K562 (cell line): ENCODE measurements at regions not wholly inside any gene's neighbourhood (a gene's known extent, or its start where the extent isn't known, plus 50 kb on each side); places are given as distances from the start of the nearest gene placed in this dataset.

Experiments used
- ATAC-seq: fragments of 200-7000 bp; cut with Tn5 transposase; 3 replicates; pipeline ENCODE4 v1.9.1; 2020; ENCODE audit warnings: moderate library complexity
- BruUV-seq: library from RNA; stranded (reverse); fragments of 400-500 nt; replicated peaks from 2 replicates; lab custom pipeline; 2021; lab: Mats Ljungman, UMichigan
- CTCF ChIA-PET: fragments of 300-600 bp; formaldehyde crosslinking; extraction: SDS; loops from one replicate; lab custom pipeline; 2021; ENCODE audit warnings: low intra/inter-chr PET ratio; lab: Yijun Ruan, JAX
- POLR2A ChIA-PET: fragments of 300-600, 350-650 bp; sonication (Branson Sonifier 250); formaldehyde crosslinking; extraction: SDS; loops from one replicate; lab custom pipeline; 2021; ENCODE audit warnings: antibody characterized with exemption, inconsistent platforms; lab: Yijun Ruan, JAX
- DNase-seq, 4 experiments: peaks; one replicate each; pipeline versions ENCODE4 v3.0.0 to v3.0.0-alpha.2; 2011 to 2018; ENCODE audit warnings: low spot score in 3 of 4, mixed read lengths in 3 of 4; ENCODE audit errors: extremely low read depth in 1 of 4
- FAIRE-seq: peaks from 2 replicates; lab custom pipeline; 2011; peaks lifted over from hg19 to GRCh38; lab: Jason Lieb, UNC
- H2AFZ ChIP-seq: 2 replicates; pipeline ENCODE4 v1.6.0; 2011; ENCODE audit warnings: low read depth, low read length, control low read depth, inconsistent platforms
- H3K27ac ChIP-seq: fragments of 200-600 bp; 3 replicates; pipeline ENCODE4 v1.8.0; 2011; ENCODE audit warnings: low read depth, mild to moderate bottlenecking, control low read depth, inconsistent platforms, low read length, moderate library complexity, mixed read lengths; ENCODE audit errors: extremely low read depth
- H3K27me3 ChIP-seq, 2 experiments: fragments of 300-600 bp in 1 of 2; 2 replicates in 1 of 2; 3 replicates in 1 of 2; pipeline versions ENCODE4 v1.6.0 to v1.8.0; 2011; ENCODE audit warnings: inconsistent platforms in 2 of 2, low read length in 2 of 2, mild to moderate bottlenecking in 1 of 2, mixed read lengths in 1 of 2, moderate library complexity in 1 of 2; ENCODE audit not compliant: control insufficient read depth in 2 of 2, insufficient read depth in 2 of 2
- H3K36me3 ChIP-seq: fragments of 300-600 bp; 3 replicates; pipeline ENCODE4 v1.8.0; 2011; ENCODE audit warnings: mild to moderate bottlenecking, low read length, inconsistent platforms; ENCODE audit not compliant: control insufficient read depth, insufficient read depth
- H3K4me1 ChIP-seq, 2 experiments: fragments of 200-600 bp in 1 of 2; replicated peaks in 1 of 2; 2 replicates in 1 of 2; 3 replicates in 1 of 2; pipeline versions ENCODE4 v1.5.1 to v1.8.0; 2011; ENCODE audit warnings: inconsistent platforms in 2 of 2, low read length in 2 of 2, mild to moderate bottlenecking in 1 of 2, mixed read lengths in 1 of 2, moderate library complexity in 1 of 2; ENCODE audit not compliant: control insufficient read depth in 2 of 2, insufficient read depth in 2 of 2
- H3K4me2 ChIP-seq: 2 replicates; pipeline ENCODE4 v1.6.1; 2011; ENCODE audit warnings: low read length, control low read depth, inconsistent platforms, mixed read lengths; ENCODE audit not compliant: insufficient read depth
- H3K4me3 ChIP-seq: fragments of 200-600 bp; sonication (generic), shearing (Covaris generic); 2 replicates; pipeline ENCODE4 v1.5.1; 2016; ENCODE audit warnings: control low read depth, inconsistent platforms
- H3K79me2 ChIP-seq: fragments of 200-600 bp; 3 replicates; pipeline ENCODE4 v1.8.0; 2011; ENCODE audit warnings: low read length, inconsistent platforms; ENCODE audit not compliant: control insufficient read depth, insufficient read depth
- H3K9ac ChIP-seq, 2 experiments: 2 replicates each; pipeline versions ENCODE4 v1.6.0 to v1.6.1; 2011; ENCODE audit warnings: low read depth in 2 of 2, low read length in 2 of 2, control low read depth in 1 of 2, inconsistent platforms in 1 of 2, mild to moderate bottlenecking in 1 of 2, mixed read lengths in 1 of 2; ENCODE audit not compliant: insufficient read depth in 1 of 2
- H3K9me1 ChIP-seq: one replicate; pipeline ENCODE4 v1.6.0; 2011; ENCODE audit warnings: inconsistent platforms, mild to moderate bottlenecking, low read length, moderate library complexity; ENCODE audit not compliant: control insufficient read depth, insufficient read depth
- H3K9me3 ChIP-seq: replicated peaks from 2 replicates; pipeline ENCODE4 v1.5.1; 2011; ENCODE audit warnings: low read depth, low read length, inconsistent platforms; ENCODE audit not compliant: control insufficient read depth, insufficient read depth
- H4K20me1 ChIP-seq: replicated peaks from 2 replicates; pipeline ENCODE4 v1.6.1; 2011; ENCODE audit warnings: low read length, inconsistent platforms, mixed read lengths; ENCODE audit not compliant: control insufficient read depth, insufficient read depth
- ARHGAP35 ChIP-seq: fragments of 450-650 bp; IDR thresholded peaks from 2 replicates; pipeline ENCODE4 v1.6.1; 2018; ENCODE audit not compliant: partially characterized antibody
- DNMT1 ChIP-seq: fragments of 450-650 bp; IDR thresholded peaks from 2 replicates; pipeline ENCODE4 v1.6.1; 2016; ENCODE audit warnings: antibody characterized with exemption, mild to moderate bottlenecking
- ELF1 ChIP-seq: fragments of 200-800 bp; sonication (Bioruptor generic); IDR thresholded peaks from 2 replicates; pipeline ENCODE4 v1.6.1; 2016; ENCODE audit warnings: missing genetic modification characterization, missing compliant biosample characterization
- ILK ChIP-seq: fragments of 450-650 bp; IDR thresholded peaks from 2 replicates; pipeline ENCODE4 v1.6.1; 2016; ENCODE audit warnings: missing genetic modification characterization, low read depth, mild to moderate bottlenecking, missing compliant biosample characterization, moderate library complexity, borderline replicate concordance
- KLF6 ChIP-seq: fragments of 250-450 bp; sonication (Bioruptor Pico); IDR thresholded peaks from 2 replicates; pipeline ENCODE4 v1.4.0; 2020; ENCODE audit warnings: mild to moderate bottlenecking, moderate library complexity, borderline replicate concordance
- MAFF ChIP-seq: IDR thresholded peaks from 2 replicates; pipeline ENCODE4 v1.6.1; 2012; ENCODE audit warnings: low read length, improper control_type of control experiment
- MED1 ChIP-seq: sonication (generic); formaldehyde crosslinking; IDR thresholded peaks from 2 replicates; pipeline ENCODE4 v1.8.1; 2023; ENCODE audit warnings: missing genetic modification reagents, borderline replicate concordance
- OTX1 ChIP-seq: fragments of 450-650 bp; formaldehyde crosslinking; IDR thresholded peaks from 2 replicates; pipeline ENCODE4 v1.4.0; 2022; ENCODE audit warnings: mild to moderate bottlenecking
- POLR2AphosphoS2 ChIP-seq: IDR thresholded peaks from 2 replicates; pipeline ENCODE4 v1.6.1; 2012; ENCODE audit warnings: low read length, improper control_type of control experiment
- POLR3G ChIP-seq: IDR thresholded peaks from 2 replicates; pipeline ENCODE4 v1.6.1; 2011; ENCODE audit not compliant: insufficient read length, insufficient replicate concordance; ENCODE audit errors: extremely low read depth
- WHSC1 ChIP-seq: IDR thresholded peaks from one replicate; pipeline ENCODE4 v1.6.1; 2012; ENCODE audit warnings: low read length, control low read depth, inconsistent platforms
- ZNF436 ChIP-seq: fragments of 250-450, 450-650 bp; sonication (Bioruptor Pico); formaldehyde crosslinking; IDR thresholded peaks from 2 replicates; pipeline ENCODE4 v1.7.0; 2020; ENCODE audit warnings: mild to moderate bottlenecking
- ZNF445 ChIP-seq: fragments of 250-450 bp; sonication (Bioruptor Pico); IDR thresholded peaks from 2 replicates; pipeline ENCODE4 v1.4.0; 2020; ENCODE audit warnings: low read depth, mild to moderate bottlenecking, moderate library complexity
- ZNF561 ChIP-seq: fragments of 450-650 bp; formaldehyde crosslinking; conservative IDR thresholded peaks from 2 replicates; pipeline ENCODE4 v1.4.0; 2020; ENCODE audit warnings: mild to moderate bottlenecking, moderate library complexity
- WGBS: fragments of 100-300 bp; shearing (Covaris generic); methylation state at CpG from one replicate; pipeline ENCODE4 v1.1.6; 2016; ENCODE audit warnings: low coverage, mixed read lengths; ENCODE audit not compliant: insufficient coverage; ENCODE audit errors: missing lambda C conversion rate; 5-methylcytosine and 5-hydroxymethylcytosine counted together
- in situ Hi-C: fragments of 300-500 bp; cut with MboI; formaldehyde crosslinking; loops from 4 replicates; pipeline ENCODE4 v1.15.0; 2018; ENCODE audit warnings: inconsistent platforms, mixed read lengths
- intact Hi-C: fragments of 100-400 bp; cut with micrococcal nuclease; formaldehyde crosslinking; loops from 2 replicates; pipeline ENCODE4 v1.14.2; 2022
- TF ChIP-seq, protein P1 (sequence below): IDR thresholded peaks from 2 replicates; pipeline ENCODE4 v1.6.1; 2016; ENCODE audit warnings: missing genetic modification characterization, missing compliant biosample characterization
- TF ChIP-seq, protein P2 (sequence below): fragments of 450-650 bp; IDR thresholded peaks from one replicate; pipeline ENCODE4 v1.6.1; 2018; ENCODE audit warnings: mild to moderate bottlenecking, moderate library complexity; ENCODE audit not compliant: partially characterized antibody
- TF ChIP-seq, protein P3 (sequence below): sonication (generic); formaldehyde crosslinking; IDR thresholded peaks from 2 replicates; pipeline ENCODE4 v1.8.0; 2022; ENCODE audit warnings: mild to moderate bottlenecking, missing genetic modification reagents

DNA sequence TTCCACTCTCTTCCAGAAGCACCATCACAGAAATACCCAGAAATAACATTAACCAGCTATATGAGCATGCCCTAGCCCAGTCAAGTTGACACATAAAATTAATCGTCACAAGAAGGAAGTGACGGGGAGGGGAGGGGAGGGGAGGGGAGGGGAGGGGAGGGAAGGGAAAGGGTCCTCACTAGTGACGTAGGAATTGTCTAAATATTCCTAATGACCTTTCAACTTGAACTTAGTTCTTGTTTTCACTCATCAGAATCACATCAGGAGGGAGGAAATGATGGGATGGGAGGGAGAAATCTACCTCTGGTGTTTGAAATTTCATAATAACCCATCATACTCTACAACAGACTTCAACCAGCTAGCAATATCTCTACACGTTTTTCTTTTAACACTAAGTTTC lies 52.2 kb upstream of the NOCT start:
- Histone ChIP-seq H3K4me1 (no peaks in the 10 kb centered on the region), H3K4me2 (no peak overlapping the region), H2AFZ (no peak overlapping the region), H4K20me1 (no peaks in the 10 kb centered on the region), H3K4me3 (no peak overlapping the region), H3K27ac (no peak overlapping the region), H3K9ac (no peak overlapping the region), H3K9me3 (no peaks in the 10 kb centered on the region), H3K27me3 (peaks cover 0 to 2% of the 10 kb centered on the region in 2 experiments; a peak in 1 of 5 replicates), H3K79me2 (no peaks in the 10 kb centered on the region), H3K9me1 (no peaks in the 10 kb centered on the region), H3K36me3 (no peaks in the 10 kb centered on the region)
- DNase-seq (no peak), ATAC-seq (no peak), FAIRE-seq (no peak)
- ChIA-PET CTCF (no interaction called here), POLR2A (interaction anchor here (0.6 kb wide), 1 partner anchor 11 kb away, joined by 3 read pairs; no protein-coding TSS in a partner anchor)
- in situ Hi-C loops: no loop called here
- WGBS: 9% methylated on average over 2 of the region's 4 CpGs
- no TSS peak for BruUV-seq
- intact Hi-C loops: no loop called here
- TF ChIP-seq DNMT1 (no peak), POLR3G (no peak), ARHGAP35 (no peak), ZNF561 (no peak), WHSC1 (no peak), KLF6 (no peak), MAFF (no peak), ZNF436 (no peak), POLR2AphosphoS2 (no peak), MED1 (CRISPR knock-in tag) (no peak), ELF1 (tag) (no peak), ZNF445 (CRISPR knock-in tag) (no peak), OTX1 (CRISPR knock-in tag) (no peak), ILK (tag) (no peak)
- TF ChIP-seq, protein P1, sequence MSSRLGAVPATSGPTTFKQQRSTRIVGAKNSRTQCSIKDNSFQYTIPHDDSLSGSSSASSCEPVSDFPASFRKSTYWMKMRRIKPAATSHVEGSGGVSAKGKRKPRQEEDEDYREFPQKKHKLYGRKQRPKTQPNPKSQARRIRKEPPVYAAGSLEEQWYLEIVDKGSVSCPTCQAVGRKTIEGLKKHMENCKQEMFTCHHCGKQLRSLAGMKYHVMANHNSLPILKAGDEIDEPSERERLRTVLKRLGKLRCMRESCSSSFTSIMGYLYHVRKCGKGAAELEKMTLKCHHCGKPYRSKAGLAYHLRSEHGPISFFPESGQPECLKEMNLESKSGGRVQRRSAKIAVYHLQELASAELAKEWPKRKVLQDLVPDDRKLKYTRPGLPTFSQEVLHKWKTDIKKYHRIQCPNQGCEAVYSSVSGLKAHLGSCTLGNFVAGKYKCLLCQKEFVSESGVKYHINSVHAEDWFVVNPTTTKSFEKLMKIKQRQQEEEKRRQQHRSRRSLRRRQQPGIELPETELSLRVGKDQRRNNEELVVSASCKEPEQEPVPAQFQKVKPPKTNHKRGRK (tag): no peak
- TF ChIP-seq, protein P2, sequence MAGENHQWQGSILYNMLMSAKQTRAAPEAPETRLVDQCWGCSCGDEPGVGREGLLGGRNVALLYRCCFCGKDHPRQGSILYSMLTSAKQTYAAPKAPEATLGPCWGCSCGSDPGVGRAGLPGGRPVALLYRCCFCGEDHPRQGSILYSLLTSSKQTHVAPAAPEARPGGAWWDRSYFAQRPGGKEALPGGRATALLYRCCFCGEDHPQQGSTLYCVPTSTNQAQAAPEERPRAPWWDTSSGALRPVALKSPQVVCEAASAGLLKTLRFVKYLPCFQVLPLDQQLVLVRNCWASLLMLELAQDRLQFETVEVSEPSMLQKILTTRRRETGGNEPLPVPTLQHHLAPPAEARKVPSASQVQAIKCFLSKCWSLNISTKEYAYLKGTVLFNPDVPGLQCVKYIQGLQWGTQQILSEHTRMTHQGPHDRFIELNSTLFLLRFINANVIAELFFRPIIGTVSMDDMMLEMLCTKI: no peak
- TF ChIP-seq, protein P3, sequence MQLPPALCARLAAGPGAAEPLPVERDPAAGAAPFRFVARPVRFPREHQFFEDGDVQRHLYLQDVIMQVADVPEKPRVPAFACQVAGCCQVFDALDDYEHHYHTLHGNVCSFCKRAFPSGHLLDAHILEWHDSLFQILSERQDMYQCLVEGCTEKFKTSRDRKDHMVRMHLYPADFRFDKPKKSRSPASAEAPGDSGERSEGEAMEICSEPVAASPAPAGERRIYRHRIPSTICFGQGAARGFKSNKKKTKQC: no peak
